Naive thymus-derived CD4-positive, alpha-beta T cell (primary cell): ENCODE measurements at regions not wholly inside any gene's neighbourhood (a gene's known extent, or its start where the extent isn't known, plus 50 kb on each side); places are given as distances from the start of the nearest gene placed in this dataset.
A peak's percentile ranks its signal among the peaks of the same experiment; 100 is the strongest.

ENCODE experiments used
- ATAC-seq: fragments of 150-1000 bp; cut with Tn5 transposase; 2 replicates; pipeline ENCODE4 v1.10.0; 2021; ENCODE audit warnings: mild to moderate bottlenecking, moderate library complexity
- CTCF ChIA-PET: fragments of 350-600 bp; sonication (Branson Sonifier 250); formaldehyde crosslinking; loops from one replicate; lab custom pipeline; 2021; ENCODE audit warnings: antibody characterized with exemption; lab: Charles Lee
- POLR2A ChIA-PET: fragments of 350-600 bp; sonication (Branson Sonifier 250); formaldehyde crosslinking; loops from one replicate; lab custom pipeline; 2021; ENCODE audit warnings: antibody characterized with exemption, inconsistent platforms; lab: Charles Lee
- DNase-seq, 9 donors: peaks; one replicate each; pipeline versions ENCODE4 v3.0.0 to v3.0.0-alpha.2; 2020 to 2022; ENCODE audit warnings: mixed read lengths in 1 of 9
- H3K27ac ChIP-seq: one replicate; pipeline ENCODE4 v1.7.0; 2013; ENCODE audit warnings: mild to moderate bottlenecking, low read depth, low read length, moderate library complexity
- H3K27me3 ChIP-seq, 2 donors: one replicate each; pipeline ENCODE4 v1.7.0; 2013; ENCODE audit warnings: low read length in 2 of 2, mild to moderate bottlenecking in 2 of 2, moderate library complexity in 2 of 2; ENCODE audit not compliant: control insufficient read depth in 2 of 2, insufficient read depth in 2 of 2
- H3K36me3 ChIP-seq, 3 experiments: 1 replicate in 2 of 3; 2 replicates in 1 of 3; pipeline ENCODE4 v1.7.0; 2013; ENCODE audit warnings: low read length in 3 of 3, mild to moderate bottlenecking in 3 of 3, moderate library complexity in 1 of 3; ENCODE audit not compliant: insufficient read depth in 3 of 3, control insufficient read depth in 2 of 3
- H3K4me1 ChIP-seq, 2 donors: one replicate each; pipeline ENCODE4 v1.7.0; 2013; ENCODE audit warnings: low read length in 2 of 2, mild to moderate bottlenecking in 2 of 2, moderate library complexity in 1 of 2; ENCODE audit not compliant: control insufficient read depth in 2 of 2, insufficient read depth in 2 of 2
- H3K4me3 ChIP-seq: 2 replicates; pipeline ENCODE4 v1.7.0; 2013; ENCODE audit warnings: mild to moderate bottlenecking, low read length
- H3K9me3 ChIP-seq, 3 experiments: 1 replicate in 2 of 3; 2 replicates in 1 of 3; pipeline ENCODE4 v1.7.0; 2013; ENCODE audit warnings: low read length in 3 of 3; ENCODE audit not compliant: control insufficient read depth in 2 of 3
- H3K27ac Mint-ChIP-seq, 9 donors: one replicate each; pipeline ENCODE4 v1.8.0; 2020 to 2022; ENCODE audit warnings: mixed read lengths in 9 of 9, mild to moderate bottlenecking in 8 of 9, moderate library complexity in 5 of 9, inconsistent platforms in 2 of 9
- H3K27me3 Mint-ChIP-seq, 5 donors: one replicate each; pipeline ENCODE4 v1.8.0; 2021 to 2022; ENCODE audit warnings: mixed read lengths in 5 of 5, mild to moderate bottlenecking in 1 of 5
- H3K36me3 Mint-ChIP-seq, 5 donors: one replicate each; pipeline ENCODE4 v1.8.0; 2020 to 2022; ENCODE audit warnings: mixed read lengths in 5 of 5, mild to moderate bottlenecking in 3 of 5, inconsistent platforms in 1 of 5
- H3K4me1 Mint-ChIP-seq, 7 donors: one replicate each; pipeline ENCODE4 v1.8.0; 2020 to 2022; ENCODE audit warnings: mixed read lengths in 7 of 7, mild to moderate bottlenecking in 3 of 7, inconsistent platforms in 1 of 7
- H3K4me3 Mint-ChIP-seq, 10 donors: one replicate each; pipeline ENCODE4 v1.8.0; 2020 to 2022; ENCODE audit warnings: mild to moderate bottlenecking in 10 of 10, mixed read lengths in 10 of 10, moderate library complexity in 6 of 10, inconsistent platforms in 2 of 10
- H3K9me3 Mint-ChIP-seq, 11 donors: one replicate each; pipeline ENCODE4 v1.8.0; 2020 to 2022; ENCODE audit warnings: mixed read lengths in 11 of 11, mild to moderate bottlenecking in 4 of 11, inconsistent platforms in 1 of 11, moderate library complexity in 1 of 11
- intact Hi-C, 2 donors: fragments of 100-400 bp; cut with micrococcal nuclease; formaldehyde crosslinking; loops; one replicate each; pipeline ENCODE4 v1.15.1; 2023

GRCh38 chr5:106140101-106140500 lies 1530.6 kb downstream of the EFNA5 start:
- no peak overlapping the region for H3K27ac Mint-ChIP-seq
- Histone ChIP-seq H3K27ac (no peak overlapping the region), H3K36me3 (no peaks in the 10 kb centered on the region), H3K27me3 (no peaks in the 10 kb centered on the region), H3K4me1 (no peaks in the 10 kb centered on the region), H3K9me3 (no peaks in the 10 kb centered on the region), H3K4me3 (no peak overlapping the region)
- CTCF ChIA-PET = no interaction called here
- H3K9me3 Mint-ChIP-seq = peaks cover 0 to 14% (median 0%) of the 10 kb centered on the region in 11 donors
- no peaks in the 10 kb centered on the region for H3K27me3 Mint-ChIP-seq
- H3K36me3 Mint-ChIP-seq = no peaks in the 10 kb centered on the region
- no peak overlapping the region for H3K4me3 Mint-ChIP-seq
- intact Hi-C loops = no loop called here
- POLR2A ChIA-PET = no interaction called here
- H3K4me1 Mint-ChIP-seq = peaks cover 0 to 2% (median 0%) of the 10 kb centered on the region in 7 donors
- DNase-seq = no peak
- no peak for ATAC-seq

- Mint-ChIP-seq H3K36me3 (no peaks in the 10 kb centered on the region), H3K27me3 (no peaks in the 10 kb centered on the region), H3K27ac (no peak overlapping the region), H3K4me3 (no peak overlapping the region), H3K9me3 (peaks cover 0 to 12% (median 2%) of the 10 kb centered on the region in 11 donors), H3K4me1 (peaks cover 0 to 2% (median 0%) of the 10 kb centered on the region in 7 donors)
- intact Hi-C loops = no loop called here
- ChIA-PET CTCF (no interaction called here), POLR2A (no interaction called here)
- no peak for ATAC-seq
- no peak for DNase-seq
- no peaks in the 10 kb centered on the region for H3K36me3 ChIP-seq
- H3K27ac ChIP-seq = no peak overlapping the region
- no peaks in the 10 kb centered on the region for H3K27me3 ChIP-seq
- H3K4me3 ChIP-seq = no peak overlapping the region
- no peaks in the 10 kb centered on the region for H3K9me3 ChIP-seq
- H3K4me1 ChIP-seq = no peaks in the 10 kb centered on the region
Observed at GRCh38 chr5:106136061-106136460, 1534.7 kb downstream of the EFNA5 start.

DNA sequence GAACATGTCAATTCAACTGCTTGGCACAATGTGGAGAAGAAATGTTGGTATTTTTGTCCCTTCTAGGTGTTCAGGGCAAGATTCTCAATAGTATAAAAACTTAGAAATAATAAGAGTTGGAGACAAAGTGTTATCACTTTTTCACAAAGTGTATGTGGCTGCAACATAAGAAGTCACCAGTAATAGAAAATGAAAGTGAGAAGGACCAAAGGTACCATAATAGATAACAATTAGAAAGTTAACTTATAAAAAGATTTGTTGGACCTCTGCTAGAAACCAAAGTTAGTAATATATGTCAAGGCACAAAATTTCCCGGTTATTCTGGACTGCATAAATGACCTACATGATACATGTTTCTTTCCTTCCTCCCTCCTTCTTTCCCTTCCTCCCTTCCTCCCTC lies 1535.3 kb downstream of the EFNA5 start:
- H3K4me3 Mint-ChIP-seq = no peak overlapping the region
- H3K9me3 Mint-ChIP-seq = peaks cover 0 to 12% (median 2%) of the 10 kb centered on the region in 11 donors
- POLR2A ChIA-PET = no interaction called here
- intact Hi-C loops = no loop called here
- no peak overlapping the region for H3K27ac ChIP-seq
- H3K4me1 ChIP-seq = no peaks in the 10 kb centered on the region
- H3K27ac Mint-ChIP-seq = no peak overlapping the region
- ATAC-seq (no peak), DNase-seq (no peak)
- H3K27me3 ChIP-seq = no peaks in the 10 kb centered on the region
- H3K27me3 Mint-ChIP-seq = no peaks in the 10 kb centered on the region
- CTCF ChIA-PET = no interaction called here
- no peaks in the 10 kb centered on the region for H3K36me3 ChIP-seq
- no peak overlapping the region for H3K4me3 ChIP-seq
- no peaks in the 10 kb centered on the region for H3K36me3 Mint-ChIP-seq
- no peaks in the 10 kb centered on the region for H3K9me3 ChIP-seq
- peaks cover 0 to 2% (median 0%) of the 10 kb centered on the region in 7 donors for H3K4me1 Mint-ChIP-seq

DNA sequence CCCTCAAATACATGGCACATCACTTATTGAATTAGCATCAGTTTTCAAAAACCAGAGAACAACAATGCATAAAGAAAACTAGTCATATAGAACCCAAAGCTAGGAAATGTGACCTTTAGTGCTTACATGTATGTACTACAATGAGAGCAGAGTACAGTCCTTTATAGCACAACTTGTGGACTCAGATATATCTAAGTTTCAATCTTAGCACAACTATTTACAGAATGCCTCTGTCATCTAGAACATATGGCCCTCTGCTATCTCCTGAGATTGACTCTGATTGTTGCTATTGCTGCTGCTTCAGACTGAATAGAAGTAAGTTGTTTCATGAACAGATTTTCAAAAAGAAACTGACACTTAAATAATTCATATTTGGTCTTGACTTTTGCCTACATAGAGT lies 1536.2 kb downstream of the EFNA5 start:
- no peaks in the 10 kb centered on the region for H3K27me3 ChIP-seq
- ATAC-seq = no peak
- CTCF ChIA-PET = no interaction called here
- intact Hi-C loops = loop anchor here in 1 of 2 donors (5.0 kb wide), 1 partner anchor 307 kb away; no protein-coding TSS in a partner anchor
- Mint-ChIP-seq H3K27me3 (no peaks in the 10 kb centered on the region), H3K27ac (no peak overlapping the region), H3K9me3 (peaks cover 0 to 12% (median 2%) of the 10 kb centered on the region in 11 donors), H3K4me1 (peaks cover 0 to 2% (median 0%) of the 10 kb centered on the region in 7 donors), H3K36me3 (no peaks in the 10 kb centered on the region), H3K4me3 (no peak overlapping the region)
- no peak overlapping the region for H3K4me3 ChIP-seq
- POLR2A ChIA-PET = no interaction called here
- H3K27ac ChIP-seq = no peak overlapping the region
- H3K4me1 ChIP-seq = no peaks in the 10 kb centered on the region
- H3K9me3 ChIP-seq = no peaks in the 10 kb centered on the region
- DNase-seq = no peak
- no peaks in the 10 kb centered on the region for H3K36me3 ChIP-seq

DNA sequence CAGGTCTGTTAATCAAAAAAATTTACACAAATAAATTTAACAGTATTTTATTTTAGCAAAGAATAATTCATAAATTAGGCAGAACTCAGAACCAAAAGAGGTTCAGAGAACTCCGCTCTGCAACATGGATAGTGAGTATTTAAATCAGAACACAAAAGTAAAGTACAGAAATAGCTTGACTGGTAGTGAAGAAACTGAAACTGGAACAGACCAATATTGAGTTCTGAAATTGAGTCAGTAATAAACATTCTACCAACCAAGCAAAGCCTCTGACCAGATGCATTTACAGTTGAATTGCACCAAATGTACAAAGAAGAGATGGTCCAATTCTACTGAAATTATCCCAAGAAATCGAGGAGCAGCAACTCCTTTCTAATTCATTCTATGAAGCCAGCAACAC lies 1542.8 kb downstream of the EFNA5 start:
- intact Hi-C loops = no loop called here
- ChIA-PET POLR2A (no interaction called here), CTCF (no interaction called here)
- no peak overlapping the region for H3K27ac Mint-ChIP-seq
- H3K4me1 Mint-ChIP-seq = no peaks in the 10 kb centered on the region
- H3K9me3 Mint-ChIP-seq = peaks cover 0 to 5% (median 0%) of the 10 kb centered on the region in 11 donors
- Histone ChIP-seq H3K27ac (no peak overlapping the region), H3K9me3 (no peaks in the 10 kb centered on the region), H3K4me3 (no peak overlapping the region), H3K4me1 (no peaks in the 10 kb centered on the region), H3K36me3 (no peaks in the 10 kb centered on the region), H3K27me3 (no peaks in the 10 kb centered on the region)
- no peaks in the 10 kb centered on the region for H3K36me3 Mint-ChIP-seq
- DNase-seq (no peak), ATAC-seq (no peak)
- no peaks in the 10 kb centered on the region for H3K27me3 Mint-ChIP-seq
- H3K4me3 Mint-ChIP-seq = no peak overlapping the region

DNA sequence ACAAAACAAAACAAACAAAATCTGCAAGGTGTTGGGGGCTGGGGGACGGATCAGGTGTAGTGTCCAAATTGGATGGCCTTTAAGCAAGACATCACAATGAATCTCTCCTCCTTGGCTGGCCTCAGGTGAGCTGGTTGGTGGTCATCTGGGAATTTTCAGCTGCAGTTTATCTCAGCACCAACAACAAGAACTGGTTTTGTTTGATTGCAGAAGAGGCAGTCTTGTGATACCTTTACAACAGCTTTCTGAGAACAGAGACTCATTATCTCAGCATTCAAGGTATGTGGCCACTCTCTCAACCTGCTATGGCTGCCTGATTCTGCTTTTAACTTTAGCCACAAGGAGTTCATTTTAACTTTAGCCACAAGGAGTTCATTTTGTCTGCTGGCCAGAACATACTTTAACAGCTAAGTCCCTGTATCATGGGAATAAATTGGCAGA lies 1543.4 kb downstream of the EFNA5 start:
- CTCF ChIA-PET = no interaction called here
- DNase-seq (no peak), ATAC-seq (no peak)
- no peaks in the 10 kb centered on the region for H3K9me3 ChIP-seq
- H3K36me3 ChIP-seq = no peaks in the 10 kb centered on the region
- Mint-ChIP-seq H3K4me3 (no peak overlapping the region), H3K36me3 (no peaks in the 10 kb centered on the region), H3K9me3 (peaks cover 0 to 6% (median 2%) of the 10 kb centered on the region in 11 donors), H3K27me3 (no peaks in the 10 kb centered on the region), H3K27ac (no peak overlapping the region), H3K4me1 (no peaks in the 10 kb centered on the region)
- intact Hi-C loops = no loop called here
- POLR2A ChIA-PET = no interaction called here
- no peak overlapping the region for H3K4me3 ChIP-seq
- H3K27ac ChIP-seq = no peak overlapping the region
- no peaks in the 10 kb centered on the region for H3K4me1 ChIP-seq
- no peaks in the 10 kb centered on the region for H3K27me3 ChIP-seq

GRCh38 chr5:106121972-106122605 lies 1548.6 kb downstream of the EFNA5 start:
- H3K27ac Mint-ChIP-seq = no peak overlapping the region
- no peaks in the 10 kb centered on the region for H3K27me3 ChIP-seq
- DNase-seq = peak in 1 of 9 donors; percentile 26
- H3K4me1 ChIP-seq = no peaks in the 10 kb centered on the region
- CTCF ChIA-PET = no interaction called here
- POLR2A ChIA-PET = no interaction called here
- H3K4me3 Mint-ChIP-seq = no peak overlapping the region
- no peaks in the 10 kb centered on the region for H3K36me3 ChIP-seq
- H3K27ac ChIP-seq = no peak overlapping the region
- H3K4me3 ChIP-seq = no peak overlapping the region
- H3K36me3 Mint-ChIP-seq = no peaks in the 10 kb centered on the region
- no peak for ATAC-seq
- H3K4me1 Mint-ChIP-seq = no peaks in the 10 kb centered on the region
- H3K27me3 Mint-ChIP-seq = no peaks in the 10 kb centered on the region
- H3K9me3 ChIP-seq = no peaks in the 10 kb centered on the region
- peaks cover 0 to 19% (median 12%) of the 10 kb centered on the region in 11 donors for H3K9me3 Mint-ChIP-seq
- intact Hi-C loops = no loop called here
